GM06990 (cell line): ENCODE measurements at regions not wholly inside any gene's neighbourhood (a gene's known extent, or its start where the extent isn't known, plus 50 kb on each side); places are given as distances from the start of the nearest gene placed in this dataset.

Source experiments
- DNase-seq: peaks from one replicate; pipeline ENCODE4 v3.0.0-alpha.2; 2011; ENCODE audit not compliant: insufficient read length; ENCODE audit errors: extremely low read depth
- H3K27me3 ChIP-seq: replicated peaks from 2 replicates; pipeline ENCODE4 v1.6.0; 2011; ENCODE audit warnings: low read length; ENCODE audit not compliant: control insufficient read depth, insufficient read depth
- H3K36me3 ChIP-seq: 2 replicates; pipeline ENCODE4 v1.5.1; 2011; ENCODE audit warnings: low read length; ENCODE audit not compliant: control insufficient read depth, insufficient read depth
- H3K4me3 ChIP-seq: replicated peaks from 2 replicates; pipeline ENCODE4 v1.5.1; 2011; ENCODE audit warnings: low read depth, mild to moderate bottlenecking, control low read depth, low read length
- CTCF ChIP-seq: IDR thresholded peaks from 2 replicates; pipeline ENCODE4 v1.5.1; 2011; ENCODE audit warnings: low read length, control low read depth, mild to moderate bottlenecking, inconsistent platforms; ENCODE audit not compliant: insufficient read depth, poor library complexity, severe bottlenecking

DNA sequence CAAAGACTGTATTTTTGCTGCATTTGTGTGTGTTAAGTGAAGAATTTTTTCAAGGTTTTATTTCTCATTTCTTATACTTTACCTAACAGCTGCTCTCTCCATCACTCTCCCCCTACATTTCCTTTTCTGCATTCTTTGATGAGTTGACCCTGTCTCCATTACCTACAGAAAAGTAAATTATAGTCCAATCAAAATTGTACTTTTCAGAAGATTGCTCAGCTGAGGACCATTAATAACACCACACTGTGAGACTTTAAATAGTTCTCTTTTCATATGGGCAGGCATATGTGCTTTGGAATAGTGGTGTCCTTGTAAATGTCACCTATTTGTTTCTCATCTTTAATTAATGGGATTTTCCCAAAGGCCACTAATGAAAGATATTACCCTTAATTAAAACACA is 234.7 kb upstream of the GPR149 start:
- TF ChIP-seq CTCF: no peak
- no peak overlapping the region for H3K4me3 ChIP-seq
- H3K36me3 ChIP-seq: no peaks in the 10 kb centered on the region
- DNase-seq: no peak
- H3K27me3 ChIP-seq: no peaks in the 10 kb centered on the region

GRCh38 chr3:154662851-154663250 is 232.9 kb upstream of the GPR149 start:
- DNase-seq: no peak
- Histone ChIP-seq H3K4me3 (no peak overlapping the region), H3K27me3 (no peaks in the 10 kb centered on the region), H3K36me3 (no peaks in the 10 kb centered on the region)
- TF ChIP-seq CTCF: no peak

DNA sequence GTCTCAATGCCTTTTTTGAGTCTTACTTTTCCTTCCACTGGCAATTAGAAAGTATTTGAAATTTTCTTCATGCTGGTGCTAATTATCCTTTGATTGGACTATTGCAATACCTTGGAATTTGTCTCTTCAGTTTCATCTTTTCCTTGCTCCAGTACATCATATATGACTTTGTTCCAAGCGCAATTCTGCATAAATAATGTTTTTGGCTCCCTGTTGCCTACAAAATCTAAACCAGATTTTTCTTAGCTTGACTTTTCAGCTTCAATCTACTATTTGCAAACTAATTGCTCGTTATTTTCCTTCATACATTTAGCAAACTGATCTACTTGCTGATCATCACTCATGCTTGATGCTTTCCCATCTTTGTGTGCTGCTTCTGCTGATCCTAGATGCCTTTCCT is 230.8 kb upstream of the GPR149 start:
- H3K36me3 ChIP-seq: no peaks in the 10 kb centered on the region
- DNase-seq: no peak
- no peaks in the 10 kb centered on the region for H3K27me3 ChIP-seq
- H3K4me3 ChIP-seq: no peak overlapping the region
- no peak for TF ChIP-seq CTCF

GRCh38 chr3:154658000-154658399 is 228.0 kb upstream of the GPR149 start:
- H3K27me3 ChIP-seq: no peaks in the 10 kb centered on the region
- no peak for TF ChIP-seq CTCF
- no peak for DNase-seq
- no peaks in the 10 kb centered on the region for H3K36me3 ChIP-seq
- H3K4me3 ChIP-seq: no peak overlapping the region

DNA sequence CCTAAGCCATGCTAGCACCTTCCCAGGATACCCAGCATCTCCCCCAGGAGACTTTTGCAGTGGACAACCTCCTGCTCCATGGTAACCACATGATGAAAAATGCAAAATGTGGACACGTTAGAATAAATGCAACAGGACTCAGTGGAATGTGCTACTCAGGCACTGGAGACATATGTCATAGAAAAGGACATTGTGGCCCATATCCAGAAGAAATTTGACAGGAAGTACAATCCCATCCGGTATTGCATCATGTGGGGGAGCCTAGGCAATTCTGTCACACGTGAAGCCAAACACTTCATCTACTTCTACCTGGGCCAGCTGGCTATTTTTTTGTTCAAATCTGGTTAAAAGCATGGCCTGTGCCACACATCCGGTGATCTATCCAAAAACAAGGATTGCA is 227.2 kb upstream of the GPR149 start:
- no peak for DNase-seq
- Histone ChIP-seq H3K36me3 (no peaks in the 10 kb centered on the region), H3K4me3 (no peak overlapping the region), H3K27me3 (no peaks in the 10 kb centered on the region)
- TF ChIP-seq CTCF: no peak

DNA sequence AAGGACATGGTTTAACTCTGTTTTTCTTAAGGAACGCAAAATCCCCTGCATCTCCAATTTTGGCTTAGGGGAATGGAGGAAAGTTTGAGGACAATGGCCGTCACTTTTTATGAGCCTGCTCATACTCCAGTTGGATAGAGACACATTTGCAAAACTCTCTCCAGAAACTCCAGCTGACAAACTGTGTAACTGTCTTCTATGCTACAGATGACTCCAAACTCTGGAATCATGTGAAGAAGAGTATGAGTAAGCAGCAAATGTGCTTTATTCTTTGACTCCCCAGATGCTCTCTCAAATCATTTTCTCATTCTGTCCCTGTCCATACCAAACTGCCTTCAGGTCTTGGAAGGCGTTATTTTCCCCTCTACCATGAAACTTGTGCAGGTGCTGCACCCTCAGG is 226.5 kb upstream of the GPR149 start:
- DNase-seq: no peak
- H3K36me3 ChIP-seq: no peaks in the 10 kb centered on the region
- no peaks in the 10 kb centered on the region for H3K27me3 ChIP-seq
- TF ChIP-seq CTCF: no peak
- H3K4me3 ChIP-seq: no peak overlapping the region
